DMS 273 treated with DMSO at 0.1 percent for 48 hours (cell line): ENCODE measurements at regions not wholly inside any gene's neighbourhood (a gene's known extent, or its start where the extent isn't known, plus 50 kb on each side); places are given as distances from the start of the nearest gene placed in this dataset.
"Not testable (repeated sequence)": the region's sequence is repeated elsewhere in the genome, so short reads cannot be mapped to it uniquely, and the experiment has no call there.

ENCODE experiments used
- DNase-seq: peaks from one replicate; lab custom pipeline; 2025; lab: John Stamatoyannopoulos, UW

DNA sequence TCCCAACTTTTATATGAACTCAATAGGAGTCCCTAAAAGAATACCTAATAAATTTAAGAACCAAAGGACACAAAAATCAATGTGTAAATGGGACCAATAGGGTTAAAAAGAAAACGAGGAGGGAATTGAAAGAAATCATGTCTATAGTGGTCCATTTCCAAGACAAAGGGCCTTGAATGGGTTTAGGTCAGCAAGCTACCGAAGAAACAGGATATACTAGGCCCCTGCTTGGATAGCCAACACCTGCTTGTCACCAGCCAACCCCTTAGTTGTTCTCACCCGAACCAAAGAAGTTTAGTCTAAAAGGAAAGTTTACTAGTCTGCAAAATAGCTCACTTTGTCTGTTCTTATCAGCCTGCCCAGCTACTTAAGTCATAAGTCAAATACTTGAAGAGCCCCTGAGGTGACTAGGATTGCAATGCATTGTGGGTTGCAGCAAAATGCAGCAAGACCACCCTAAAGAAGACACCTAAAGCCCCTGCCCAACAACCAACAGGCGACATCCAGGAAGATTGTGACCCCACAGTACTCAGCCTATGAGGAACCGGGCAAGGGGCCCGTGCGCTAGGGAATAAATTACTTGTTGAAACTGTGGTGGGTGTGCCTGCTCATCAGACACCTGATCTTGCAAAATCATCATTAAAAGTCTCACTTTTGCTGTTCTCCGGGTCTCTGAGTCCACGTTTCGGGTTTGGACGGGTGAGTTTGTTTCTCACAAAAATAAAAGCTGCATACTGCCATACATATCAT is 183.9 kb upstream of the PPP1R26 start:
- no peak for DNase-seq

GRCh38 chr9:135296735-135297455 is 182.7 kb upstream of the PPP1R26 start:
- DNase-seq = no peak

DNA sequence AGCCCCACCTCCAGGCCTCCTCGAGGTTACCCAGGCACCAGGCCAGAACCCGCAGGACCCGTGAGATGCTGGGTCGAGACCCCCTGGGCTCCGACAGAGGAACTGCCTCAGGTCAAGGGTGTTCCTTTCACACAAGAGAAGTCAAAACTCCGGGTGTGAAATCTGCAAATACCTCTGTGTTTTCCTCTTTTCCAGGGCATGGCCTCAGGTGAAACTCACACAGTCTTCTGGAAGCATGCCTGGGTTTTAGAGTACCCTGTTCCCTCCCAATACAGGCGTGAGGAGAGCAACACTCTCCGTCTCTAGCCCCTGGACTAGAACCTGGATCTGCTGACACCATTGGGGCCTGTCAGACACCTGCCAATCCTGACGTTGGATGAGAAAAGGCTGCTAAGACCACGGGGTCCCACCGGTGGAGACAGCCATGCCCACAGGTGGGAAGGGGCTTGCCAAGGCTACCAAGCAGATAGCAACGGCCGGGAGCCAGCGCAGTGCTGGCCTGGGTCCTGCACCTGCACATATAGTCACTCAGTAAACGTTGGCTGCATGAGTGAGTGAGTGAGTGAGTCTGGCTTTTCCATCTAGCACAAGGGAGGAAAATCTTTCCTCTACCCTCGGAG is 182.0 kb upstream of the PPP1R26 start:
- DNase-seq = no peak

DNA sequence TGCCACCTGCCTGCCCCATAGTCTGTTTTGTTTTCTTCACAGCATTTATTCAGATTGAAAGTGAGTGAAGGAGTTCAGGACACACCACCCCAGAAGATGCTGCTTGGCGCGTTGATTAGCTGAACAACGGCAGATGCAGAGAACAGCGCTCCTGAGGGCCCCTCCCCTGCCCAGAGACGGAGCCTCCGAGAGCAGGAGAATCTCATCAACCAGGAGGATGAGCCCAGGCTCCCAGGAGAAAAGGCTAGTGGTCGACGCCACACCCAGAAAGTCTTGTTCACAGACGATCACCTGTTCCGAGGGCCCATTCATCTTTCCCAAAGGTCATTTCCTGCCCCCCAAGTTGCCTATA is 180.4 kb upstream of the PPP1R26 start:
- DNase-seq = no peak

DNA sequence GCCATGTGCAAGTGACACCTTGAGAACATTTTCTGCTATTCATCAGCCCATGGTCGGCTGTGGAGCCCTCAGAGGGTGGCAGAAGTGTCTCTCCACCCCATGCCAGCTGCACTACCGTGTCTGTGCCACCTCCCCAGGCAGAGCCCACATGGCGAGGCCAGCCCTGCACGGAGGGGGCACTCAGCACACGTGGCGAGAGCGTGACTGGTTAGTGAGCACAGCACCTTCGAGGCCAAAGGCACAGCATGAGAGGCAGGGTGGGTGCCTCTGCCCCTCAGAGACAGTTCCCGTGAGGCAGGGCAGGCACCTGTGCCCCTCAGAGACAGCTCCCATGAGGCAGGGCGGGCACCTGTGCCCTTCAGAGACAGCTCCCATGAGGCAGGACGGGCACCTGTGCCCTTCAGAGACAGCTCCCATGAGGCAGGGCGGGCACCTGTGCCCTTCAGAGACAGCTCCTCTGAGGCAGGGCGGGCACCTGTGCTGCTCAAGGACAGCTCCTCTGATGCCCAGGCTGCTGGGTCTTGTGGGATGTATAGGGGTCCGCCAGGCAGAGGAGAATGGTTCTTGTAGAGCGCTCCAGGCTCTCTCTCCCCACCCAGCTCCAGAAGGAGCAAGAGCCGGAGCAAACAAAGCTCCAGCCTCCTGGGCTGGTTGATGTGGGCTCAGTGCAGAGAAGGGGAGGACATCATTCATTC is 179.8 kb upstream of the PPP1R26 start:
- DNase-seq = no peak

GRCh38 chr9:135300346-135301141 is 179.0 kb upstream of the PPP1R26 start:
- DNase-seq = no peak

DNA sequence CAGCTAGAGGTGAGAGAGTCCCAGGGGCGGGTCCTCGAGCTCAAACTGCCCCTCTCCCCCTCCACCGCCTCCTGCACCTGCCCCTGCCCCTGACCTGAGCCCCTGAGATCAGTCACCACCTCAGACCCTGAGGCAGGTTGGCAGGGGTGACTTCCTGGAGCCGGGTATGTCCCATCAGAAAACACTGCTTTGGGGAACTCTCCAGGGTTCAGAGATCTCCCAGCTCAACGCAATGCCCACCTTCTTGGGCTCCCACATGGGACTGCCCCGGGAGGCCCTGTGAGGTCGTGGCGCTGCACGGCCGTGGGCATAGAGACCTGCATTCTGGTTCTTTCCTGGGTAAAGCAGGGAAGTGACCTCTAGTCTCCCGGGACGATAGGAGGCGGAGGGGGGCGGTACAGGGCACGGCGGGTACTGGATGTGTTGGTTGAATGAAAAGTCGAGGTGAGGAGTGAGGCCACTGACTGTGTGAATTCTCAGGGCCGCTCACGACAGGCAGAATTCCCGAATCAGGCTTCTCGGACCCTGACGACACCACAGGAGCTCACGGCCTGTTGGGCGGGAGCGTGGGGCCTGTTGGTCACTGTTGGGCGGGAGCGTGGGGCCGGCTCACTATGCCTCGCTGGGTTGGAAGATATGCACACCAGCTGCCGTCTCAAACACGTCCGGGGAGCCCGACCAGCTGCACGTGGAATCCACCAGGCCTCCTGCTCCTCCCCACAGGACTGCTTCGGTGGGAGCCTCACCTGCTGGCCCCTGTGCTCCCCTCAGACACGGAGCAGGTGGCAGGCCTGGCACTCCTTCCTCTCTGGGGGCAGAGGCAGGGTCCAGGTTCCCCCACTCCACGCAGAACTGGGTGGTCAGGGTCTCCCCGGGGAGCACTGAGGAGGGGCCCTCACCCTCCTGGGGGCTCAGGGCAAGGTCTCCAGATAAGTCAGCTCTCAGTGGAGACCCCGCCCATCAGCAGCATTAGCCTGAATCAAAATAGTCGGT is 178.0 kb upstream of the PPP1R26 start:
- DNase-seq = no peak

GRCh38 chr9:135302329-135303279 is 177.0 kb upstream of the PPP1R26 start:
- no peak for DNase-seq

DNA sequence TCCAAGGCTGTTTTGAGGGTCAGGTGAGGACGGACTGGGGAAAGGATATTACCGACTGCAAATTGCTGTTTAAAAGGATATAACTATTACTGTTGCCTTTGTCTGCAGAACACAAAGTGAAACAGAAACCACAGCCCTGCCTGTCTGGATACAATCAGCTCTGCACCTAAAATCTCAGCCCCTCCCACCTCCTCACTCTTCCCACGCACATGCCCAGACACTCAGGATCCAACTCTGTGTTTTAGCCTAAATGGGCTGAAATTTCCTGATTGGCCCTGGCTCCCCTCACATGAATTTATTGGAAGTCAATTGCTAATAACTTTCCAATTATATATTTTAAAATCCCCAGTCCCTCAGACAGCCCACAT is 176.3 kb upstream of the PPP1R26 start:
- no peak for DNase-seq

DNA sequence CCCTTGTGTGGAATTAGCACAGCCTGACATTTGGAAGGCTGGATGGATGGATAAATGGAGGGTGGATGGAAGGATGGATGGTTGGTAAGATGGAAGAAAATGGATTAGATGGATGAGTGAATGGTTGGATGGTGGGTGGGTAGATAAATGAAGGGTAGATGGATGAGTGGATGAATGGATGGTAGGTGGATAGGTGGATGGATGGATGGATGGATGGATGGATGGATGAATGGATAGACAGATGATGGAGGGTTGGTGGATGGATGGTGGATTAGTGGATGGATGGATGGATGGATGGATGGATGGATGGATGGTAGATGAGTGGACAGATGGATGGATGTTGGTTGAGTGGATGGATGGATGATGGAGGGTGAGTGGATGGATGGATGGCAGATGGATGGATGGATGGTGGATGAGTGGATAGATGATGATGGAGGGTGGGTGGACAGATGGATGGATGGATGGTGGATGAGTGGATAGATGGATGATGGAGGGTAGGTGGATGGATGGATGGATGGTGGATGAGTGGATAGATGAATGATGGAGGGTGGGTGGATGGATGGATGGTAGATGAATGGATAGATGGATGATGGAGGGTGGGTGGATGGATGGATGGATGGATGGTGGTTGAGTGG is 175.6 kb upstream of the PPP1R26 start:
- DNase-seq = no peak

GRCh38 chr9:135304886-135305285 is 174.7 kb upstream of the PPP1R26 start:
- DNase-seq = no peak

- no peak for DNase-seq
Observed at GRCh38 chr9:135305546-135306180, 173.9 kb upstream of the PPP1R26 start.

GRCh38 chr9:135306699-135307098 is 172.9 kb upstream of the PPP1R26 start:
- DNase-seq = no peak

GRCh38 chr9:135307300-135307699 is 172.3 kb upstream of the PPP1R26 start:
- DNase-seq = no peak

GRCh38 chr9:135307919-135308318 is 171.7 kb upstream of the PPP1R26 start:
- not testable (repeated sequence) for DNase-seq

DNA sequence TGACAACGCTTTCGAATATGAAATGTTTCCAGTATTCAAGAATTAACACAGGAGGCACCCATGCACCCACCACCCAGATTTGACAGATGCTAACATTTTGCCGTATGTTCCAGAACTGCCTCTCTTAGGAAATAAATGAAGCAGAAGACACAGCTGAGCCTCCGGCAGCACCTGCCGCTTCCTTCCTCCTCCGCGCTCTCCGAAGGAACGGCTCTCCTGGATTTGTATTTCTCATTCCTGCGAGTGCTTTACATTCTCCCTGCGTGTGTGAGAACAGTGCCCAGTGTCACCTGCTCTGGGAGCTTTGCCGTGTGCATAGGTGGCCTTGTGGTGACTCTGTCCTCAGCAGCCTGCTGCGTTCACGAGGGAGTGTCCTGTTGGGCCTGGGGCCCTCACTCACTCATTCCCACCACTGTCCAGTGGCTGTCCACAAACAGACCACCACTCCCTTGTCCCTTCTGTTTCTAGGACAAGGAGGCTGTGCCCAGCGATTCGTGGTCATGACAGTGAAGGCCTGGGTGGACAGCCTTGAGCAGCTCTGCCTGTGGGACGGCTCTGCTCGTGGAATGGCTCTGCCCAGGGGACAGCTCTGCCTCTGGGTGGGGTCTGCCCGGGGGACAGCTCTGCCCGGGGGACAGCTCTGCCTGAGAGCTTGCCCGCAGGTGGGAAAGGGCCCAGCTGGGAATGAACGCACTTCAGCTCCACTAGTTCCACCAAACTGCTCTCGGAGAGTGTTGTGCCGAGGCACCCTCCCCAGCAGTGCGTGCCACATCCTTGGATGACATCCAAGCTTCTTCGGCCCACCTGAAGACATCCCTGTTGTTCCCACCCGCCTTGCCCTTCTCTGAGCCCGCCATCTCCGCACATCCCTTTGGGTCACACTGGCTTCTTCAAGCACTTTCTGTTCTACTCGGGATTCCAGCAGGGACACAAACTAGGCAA is 170.5 kb upstream of the PPP1R26 start:
- DNase-seq = no peak

- DNase-seq = no peak
Observed at GRCh38 chr9:135309763-135310125, 169.8 kb upstream of the PPP1R26 start.
